ENCODE measurements at regions not wholly inside any gene's neighbourhood (a gene's known extent, or its start where the extent isn't known, plus 50 kb on each side); places are given as distances from the start of the nearest gene placed in this dataset.

DNA sequence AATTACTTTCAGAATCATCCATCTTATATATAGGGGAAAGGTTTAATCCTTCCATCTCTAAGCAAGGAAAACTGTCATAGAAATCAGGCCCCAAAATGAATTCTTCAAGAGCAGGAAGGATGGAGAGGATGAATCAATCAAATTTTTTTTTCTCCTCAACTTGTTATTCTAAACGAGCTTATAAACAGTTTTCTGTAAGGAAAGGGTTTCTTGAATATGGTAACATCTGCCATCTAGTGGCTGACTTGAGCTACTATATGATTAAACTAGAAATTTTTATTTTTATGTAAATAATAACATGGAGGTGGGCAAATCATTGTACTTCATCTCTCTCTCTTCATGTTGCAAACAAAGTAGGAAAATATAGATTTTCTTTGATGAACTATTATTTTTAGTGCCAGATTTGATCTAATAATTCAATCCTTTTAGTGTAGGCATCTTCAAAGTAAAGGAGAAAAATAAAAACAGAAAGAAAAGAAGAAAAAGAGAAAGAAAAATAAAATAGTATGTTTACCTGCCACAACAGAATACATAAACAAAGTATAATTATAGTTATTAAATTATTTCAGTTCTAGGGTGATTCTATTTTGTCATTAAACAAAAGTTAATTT is 146.6 kb downstream of the SERPINI1 start:
- no peak overlapping the region for H3K9ac ChIP-seq (ENCODE audit: insufficient read depth, low read length, poor library complexity, severe bottlenecking)
- no peak overlapping the region for H3K27ac ChIP-seq (ENCODE audit: low read depth in 1 of 2, low read length in 2 of 2)
- H3K9me3 ChIP-seq (replicated peaks in 1 of 2; ENCODE audit: control insufficient read depth in 1 of 2, insufficient read depth in 1 of 2, low read length in 2 of 2) = no peaks in the 10 kb centered on the region
- H3K4me1 Mint-ChIP-seq = peaks cover 4% of the 10 kb centered on the region
- peak; percentile 21 to 61 (median 50) for DNase-seq
- H4K20me1 ChIP-seq (ENCODE audit: insufficient read depth, low read length) = no peaks in the 10 kb centered on the region
- no peaks in the 10 kb centered on the region for H3K27me3 ChIP-seq (ENCODE audit: control insufficient read depth in 2 of 2, insufficient read depth in 2 of 2, low read length in 2 of 2)
- H3K79me2 ChIP-seq (ENCODE audit: insufficient read depth, low read length) = no peaks in the 10 kb centered on the region
- no peak overlapping the region for H2AFZ ChIP-seq (ENCODE audit: insufficient read depth, low read depth, low read length, poor library complexity, severe bottlenecking)
- H3K27ac Mint-ChIP-seq = no peak overlapping the region
- H3K4me3 ChIP-seq (replicated peaks in 1 of 3; ENCODE audit: low read depth in 2 of 3, low read length in 3 of 3) = peak overlapping the region in 1 of 3 experiments; percentile 30
- H3K36me3 Mint-ChIP-seq = no peaks in the 10 kb centered on the region
- peak overlapping the region in 1 of 2 donors; percentile 18 for H3K4me3 Mint-ChIP-seq
- no CpG with 5 or more reads among the region's 1 CpG for WGBS (ENCODE audit: insufficient coverage)
- peaks cover 0 to 2% (median 0%) of the 10 kb centered on the region in 3 donors for H3K27me3 Mint-ChIP-seq (ENCODE audit: low read depth in 3 of 3)
- H3K4me1 ChIP-seq (ENCODE audit: control insufficient read depth in 1 of 2, insufficient read depth in 2 of 2, low read length in 2 of 2) = peaks cover 3 to 4% of the 10 kb centered on the region in 2 donors
- no peaks in the 10 kb centered on the region for H3K9me3 Mint-ChIP-seq
- intact Hi-C loops (cut with micrococcal nuclease) = loop anchor here (5.0 to 10.0 kb wide), 2 partner anchors 45 to 167 kb away; no protein-coding TSS in a partner anchor
- H3K4me2 ChIP-seq (replicated peaks; ENCODE audit: extremely low read depth, low read length, poor library complexity, severe bottlenecking) = peak overlapping the region; percentile 53
- TF ChIP-seq, protein P1, sequence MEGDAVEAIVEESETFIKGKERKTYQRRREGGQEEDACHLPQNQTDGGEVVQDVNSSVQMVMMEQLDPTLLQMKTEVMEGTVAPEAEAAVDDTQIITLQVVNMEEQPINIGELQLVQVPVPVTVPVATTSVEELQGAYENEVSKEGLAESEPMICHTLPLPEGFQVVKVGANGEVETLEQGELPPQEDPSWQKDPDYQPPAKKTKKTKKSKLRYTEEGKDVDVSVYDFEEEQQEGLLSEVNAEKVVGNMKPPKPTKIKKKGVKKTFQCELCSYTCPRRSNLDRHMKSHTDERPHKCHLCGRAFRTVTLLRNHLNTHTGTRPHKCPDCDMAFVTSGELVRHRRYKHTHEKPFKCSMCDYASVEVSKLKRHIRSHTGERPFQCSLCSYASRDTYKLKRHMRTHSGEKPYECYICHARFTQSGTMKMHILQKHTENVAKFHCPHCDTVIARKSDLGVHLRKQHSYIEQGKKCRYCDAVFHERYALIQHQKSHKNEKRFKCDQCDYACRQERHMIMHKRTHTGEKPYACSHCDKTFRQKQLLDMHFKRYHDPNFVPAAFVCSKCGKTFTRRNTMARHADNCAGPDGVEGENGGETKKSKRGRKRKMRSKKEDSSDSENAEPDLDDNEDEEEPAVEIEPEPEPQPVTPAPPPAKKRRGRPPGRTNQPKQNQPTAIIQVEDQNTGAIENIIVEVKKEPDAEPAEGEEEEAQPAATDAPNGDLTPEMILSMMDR (IDR thresholded peaks at IDR 0.05) = peak; percentile 80
- no peaks in the 10 kb centered on the region for H3K36me3 ChIP-seq (replicated peaks in 1 of 2; ENCODE audit: control insufficient read depth in 1 of 2, insufficient read depth in 2 of 2, low read length in 2 of 2)

DNA sequence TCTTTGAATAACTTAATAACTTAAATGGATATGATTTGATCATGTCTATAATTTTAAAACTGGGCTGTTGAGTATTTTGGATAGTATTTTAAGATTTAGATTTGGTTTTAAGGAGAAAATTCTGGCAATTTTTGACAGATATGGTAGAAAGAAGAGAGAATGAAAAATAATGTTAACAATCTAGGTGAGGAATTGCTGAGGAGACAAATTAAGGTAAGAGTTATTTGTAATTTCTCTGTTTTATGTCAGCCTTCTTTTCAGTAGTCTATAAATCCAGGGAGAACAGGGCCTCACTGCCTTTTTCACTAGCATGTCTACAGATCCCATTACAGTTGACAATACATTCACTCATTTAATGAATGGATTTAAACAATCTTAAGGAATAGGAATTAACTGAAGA is 144.7 kb downstream of the SERPINI1 start:
- DNase-seq = no peak
- H3K4me3 Mint-ChIP-seq = no peak overlapping the region
- intact Hi-C loops (cut with micrococcal nuclease) = loop anchor here (5.0 to 10.0 kb wide), 2 partner anchors 43 to 165 kb away; no protein-coding TSS in a partner anchor
- H3K4me2 ChIP-seq (replicated peaks; ENCODE audit: extremely low read depth, low read length, poor library complexity, severe bottlenecking) = no peak overlapping the region
- H3K4me1 Mint-ChIP-seq = peaks cover 12% of the 10 kb centered on the region
- peaks cover 8 to 10% of the 10 kb centered on the region in 2 donors for H3K4me1 ChIP-seq (ENCODE audit: control insufficient read depth in 1 of 2, insufficient read depth in 2 of 2, low read length in 2 of 2)
- TF ChIP-seq, protein P1 (IDR thresholded peaks at IDR 0.05) = no peak
- peaks cover 0 to under 1% (median 0%) of the 10 kb centered on the region in 3 donors for H3K27me3 Mint-ChIP-seq (ENCODE audit: low read depth in 3 of 3)
- H3K9me3 ChIP-seq (replicated peaks in 1 of 2; ENCODE audit: control insufficient read depth in 1 of 2, insufficient read depth in 1 of 2, low read length in 2 of 2) = no peaks in the 10 kb centered on the region
- H3K9ac ChIP-seq (ENCODE audit: insufficient read depth, low read length, poor library complexity, severe bottlenecking) = no peak overlapping the region
- no peaks in the 10 kb centered on the region for H4K20me1 ChIP-seq (ENCODE audit: insufficient read depth, low read length)
- H3K27ac ChIP-seq (ENCODE audit: low read depth in 1 of 2, low read length in 2 of 2) = no peak overlapping the region
- H3K36me3 Mint-ChIP-seq = no peaks in the 10 kb centered on the region
- H3K27me3 ChIP-seq (ENCODE audit: control insufficient read depth in 2 of 2, insufficient read depth in 2 of 2, low read length in 2 of 2) = no peaks in the 10 kb centered on the region
- H2AFZ ChIP-seq (ENCODE audit: insufficient read depth, low read depth, low read length, poor library complexity, severe bottlenecking) = no peak overlapping the region
- no peaks in the 10 kb centered on the region for H3K9me3 Mint-ChIP-seq
- H3K4me3 ChIP-seq (replicated peaks in 1 of 3; ENCODE audit: low read depth in 2 of 3, low read length in 3 of 3) = no peak overlapping the region
- H3K27ac Mint-ChIP-seq = no peak overlapping the region
- H3K79me2 ChIP-seq (ENCODE audit: insufficient read depth, low read length) = no peaks in the 10 kb centered on the region
- H3K36me3 ChIP-seq (replicated peaks in 1 of 2; ENCODE audit: control insufficient read depth in 1 of 2, insufficient read depth in 2 of 2, low read length in 2 of 2) = no peaks in the 10 kb centered on the region
